ENCODE measurements at regions not wholly inside any gene's neighbourhood (a gene's known extent, or its start where the extent isn't known, plus 50 kb on each side); places are given as distances from the start of the nearest gene placed in this dataset.

- Mint-ChIP-seq H3K27me3 (ENCODE audit: insufficient read depth) (no peaks in the 10 kb centered on the region), H3K36me3 (ENCODE audit: low read depth) (no peaks in the 10 kb centered on the region), H3K4me1 (no peaks in the 10 kb centered on the region), H3K4me3 (no peak overlapping the region), H3K27ac (no peak overlapping the region), H3K9me3 (no peaks in the 10 kb centered on the region)
- Histone ChIP-seq H3K36me3 (ENCODE audit: control insufficient read depth, insufficient read depth, low read length) (no peaks in the 10 kb centered on the region), H3K9me3 (ENCODE audit: control insufficient read depth, low read length) (no peaks in the 10 kb centered on the region), H3K27ac (ENCODE audit: low read depth, low read length) (no peak overlapping the region), H3K9ac (ENCODE audit: extremely low read depth, low read length, poor library complexity, severe bottlenecking) (no peak overlapping the region), H3K27me3 (ENCODE audit: control insufficient read depth, insufficient read depth, low read length, poor library complexity, severe bottlenecking) (no peaks in the 10 kb centered on the region), H3K4me3 (ENCODE audit: low read length) (no peak overlapping the region), H3K4me1 (ENCODE audit: control insufficient read depth, insufficient read depth, low read length) (no peaks in the 10 kb centered on the region)
- DNase-seq, result no peak
- 82% methylated on average over 1 of the region's 1 CpG; no CpG with 5 or more reads in 1 of the 2 experiments for WGBS, 2 experiments (ENCODE audit: insufficient coverage in 1 of 2, insufficient read length in 1 of 2)
- no peak for TF ChIP-seq CTCF (conservative IDR thresholded peaks at IDR 0.05)
Observed at GRCh38 chr6:18829272-18829870, 442.2 kb downstream of the RNF144B start.

- no peak overlapping the region for H3K4me3 ChIP-seq (ENCODE audit: low read length)
- Mint-ChIP-seq H3K36me3 (ENCODE audit: low read depth) (no peaks in the 10 kb centered on the region), H3K4me3 (no peak overlapping the region), H3K9me3 (no peaks in the 10 kb centered on the region), H3K27me3 (ENCODE audit: insufficient read depth) (no peaks in the 10 kb centered on the region), H3K27ac (no peak overlapping the region), H3K4me1 (peaks cover 13% of the 10 kb centered on the region)
- no peaks in the 10 kb centered on the region for H3K4me1 ChIP-seq (ENCODE audit: control insufficient read depth, insufficient read depth, low read length)
- TF ChIP-seq CTCF (conservative IDR thresholded peaks at IDR 0.05), result no peak
- 94 to 95% methylated on average over 4 to 9 of the region's 9 CpGs for WGBS, 2 experiments (ENCODE audit: insufficient coverage in 1 of 2, insufficient read length in 1 of 2)
- no peak overlapping the region for H3K9ac ChIP-seq (ENCODE audit: extremely low read depth, low read length, poor library complexity, severe bottlenecking)
- no peak overlapping the region for H3K27ac ChIP-seq (ENCODE audit: low read depth, low read length)
- H3K9me3 ChIP-seq (ENCODE audit: control insufficient read depth, low read length), result no peaks in the 10 kb centered on the region
- DNase-seq, result no peak
- H3K36me3 ChIP-seq (ENCODE audit: control insufficient read depth, insufficient read depth, low read length), result no peaks in the 10 kb centered on the region
- no peaks in the 10 kb centered on the region for H3K27me3 ChIP-seq (ENCODE audit: control insufficient read depth, insufficient read depth, low read length, poor library complexity, severe bottlenecking)
Observed at GRCh38 chr6:18835976-18836375, 448.8 kb downstream of the RNF144B start.

GRCh38 chr6:18837013-18837412 is 449.9 kb downstream of the RNF144B start:
- no peak overlapping the region for H3K27ac ChIP-seq (ENCODE audit: low read depth, low read length)
- WGBS, 2 experiments (ENCODE audit: insufficient coverage in 1 of 2, insufficient read length in 1 of 2), result 59 to 63% methylated on average over 3 of the region's 3 CpGs
- H3K9me3 ChIP-seq (ENCODE audit: control insufficient read depth, low read length), result no peaks in the 10 kb centered on the region
- peaks cover 13% of the 10 kb centered on the region for H3K4me1 Mint-ChIP-seq
- H3K4me1 ChIP-seq (ENCODE audit: control insufficient read depth, insufficient read depth, low read length), result no peaks in the 10 kb centered on the region
- no peak for TF ChIP-seq CTCF (conservative IDR thresholded peaks at IDR 0.05)
- H3K4me3 ChIP-seq (ENCODE audit: low read length), result no peak overlapping the region
- H3K4me3 Mint-ChIP-seq, result no peak overlapping the region
- DNase-seq, result no peak
- H3K36me3 ChIP-seq (ENCODE audit: control insufficient read depth, insufficient read depth, low read length), result no peaks in the 10 kb centered on the region
- no peaks in the 10 kb centered on the region for H3K36me3 Mint-ChIP-seq (ENCODE audit: low read depth)
- H3K27ac Mint-ChIP-seq, result no peak overlapping the region
- no peak overlapping the region for H3K9ac ChIP-seq (ENCODE audit: extremely low read depth, low read length, poor library complexity, severe bottlenecking)
- H3K27me3 ChIP-seq (ENCODE audit: control insufficient read depth, insufficient read depth, low read length, poor library complexity, severe bottlenecking), result no peaks in the 10 kb centered on the region
- no peaks in the 10 kb centered on the region for H3K27me3 Mint-ChIP-seq (ENCODE audit: insufficient read depth)
- H3K9me3 Mint-ChIP-seq, result no peaks in the 10 kb centered on the region

Data from endodermal cell (in vitro differentiated cells).